H1 (cell line): ENCODE measurements at regions not wholly inside any gene's neighbourhood (a gene's known extent, or its start where the extent isn't known, plus 50 kb on each side); places are given as distances from the start of the nearest gene placed in this dataset.

Experiments used
- CHD1 ChIP-seq: IDR thresholded peaks from 2 replicates; pipeline ENCODE4 v1.6.1; 2012; ENCODE audit warnings: low read depth, low read length, improper control_type of control experiment
- EP300 ChIP-seq, 2 experiments: IDR thresholded peaks; 1 replicate in 1 of 2; 2 replicates in 1 of 2; pipeline ENCODE4 v1.6.1; 2011 to 2012; ENCODE audit warnings: low read depth in 2 of 2, low read length in 2 of 2, mild to moderate bottlenecking in 2 of 2, borderline replicate concordance in 1 of 2, inconsistent platforms in 1 of 2, moderate library complexity in 1 of 2
- SP1 ChIP-seq: IDR thresholded peaks from 2 replicates; pipeline ENCODE4 v1.6.1; 2011; ENCODE audit warnings: low read depth, low read length
- TAF1 ChIP-seq: IDR thresholded peaks from 2 replicates; pipeline ENCODE4 v1.6.1; 2011; ENCODE audit warnings: mild to moderate bottlenecking, low read depth, low read length

- TF ChIP-seq CHD1 (no peak), EP300 (IDR thresholded peaks at IDR 0.05; ENCODE audit: borderline replicate concordance in 1 of 2, low read depth in 2 of 2, low read length in 2 of 2) (no peak), TAF1 (no peak), SP1 (no peak)
Observed at GRCh38 chr13:81048026-81048461, 707.1 kb upstream of the SPRY2 start.
